Naive thymus-derived CD4-positive, alpha-beta T cell (primary cell): ENCODE measurements at regions not wholly inside any gene's neighbourhood (a gene's known extent, or its start where the extent isn't known, plus 50 kb on each side); places are given as distances from the start of the nearest gene placed in this dataset.

Source experiments
- ATAC-seq: fragments of 150-1000 bp; cut with Tn5 transposase; 2 replicates; pipeline ENCODE4 v1.10.0; 2021; ENCODE audit warnings: mild to moderate bottlenecking, moderate library complexity
- CTCF ChIA-PET: fragments of 350-600 bp; sonication (Branson Sonifier 250); formaldehyde crosslinking; loops from one replicate; lab custom pipeline; 2021; ENCODE audit warnings: antibody characterized with exemption; lab: Charles Lee
- POLR2A ChIA-PET: fragments of 350-600 bp; sonication (Branson Sonifier 250); formaldehyde crosslinking; loops from one replicate; lab custom pipeline; 2021; ENCODE audit warnings: antibody characterized with exemption, inconsistent platforms; lab: Charles Lee
- DNase-seq, 9 donors: peaks; one replicate each; pipeline versions ENCODE4 v3.0.0 to v3.0.0-alpha.2; 2020 to 2022; ENCODE audit warnings: mixed read lengths in 1 of 9
- H3K27ac ChIP-seq: one replicate; pipeline ENCODE4 v1.7.0; 2013; ENCODE audit warnings: mild to moderate bottlenecking, low read depth, low read length, moderate library complexity
- H3K27me3 ChIP-seq, 2 donors: one replicate each; pipeline ENCODE4 v1.7.0; 2013; ENCODE audit warnings: low read length in 2 of 2, mild to moderate bottlenecking in 2 of 2, moderate library complexity in 2 of 2; ENCODE audit not compliant: control insufficient read depth in 2 of 2, insufficient read depth in 2 of 2
- H3K36me3 ChIP-seq, 3 experiments: 1 replicate in 2 of 3; 2 replicates in 1 of 3; pipeline ENCODE4 v1.7.0; 2013; ENCODE audit warnings: low read length in 3 of 3, mild to moderate bottlenecking in 3 of 3, moderate library complexity in 1 of 3; ENCODE audit not compliant: insufficient read depth in 3 of 3, control insufficient read depth in 2 of 3
- H3K4me1 ChIP-seq, 2 donors: one replicate each; pipeline ENCODE4 v1.7.0; 2013; ENCODE audit warnings: low read length in 2 of 2, mild to moderate bottlenecking in 2 of 2, moderate library complexity in 1 of 2; ENCODE audit not compliant: control insufficient read depth in 2 of 2, insufficient read depth in 2 of 2
- H3K4me3 ChIP-seq: 2 replicates; pipeline ENCODE4 v1.7.0; 2013; ENCODE audit warnings: mild to moderate bottlenecking, low read length
- H3K9me3 ChIP-seq, 3 experiments: 1 replicate in 2 of 3; 2 replicates in 1 of 3; pipeline ENCODE4 v1.7.0; 2013; ENCODE audit warnings: low read length in 3 of 3; ENCODE audit not compliant: control insufficient read depth in 2 of 3
- H3K27ac Mint-ChIP-seq, 9 donors: one replicate each; pipeline ENCODE4 v1.8.0; 2020 to 2022; ENCODE audit warnings: mixed read lengths in 9 of 9, mild to moderate bottlenecking in 8 of 9, moderate library complexity in 5 of 9, inconsistent platforms in 2 of 9
- H3K27me3 Mint-ChIP-seq, 5 donors: one replicate each; pipeline ENCODE4 v1.8.0; 2021 to 2022; ENCODE audit warnings: mixed read lengths in 5 of 5, mild to moderate bottlenecking in 1 of 5
- H3K36me3 Mint-ChIP-seq, 5 donors: one replicate each; pipeline ENCODE4 v1.8.0; 2020 to 2022; ENCODE audit warnings: mixed read lengths in 5 of 5, mild to moderate bottlenecking in 3 of 5, inconsistent platforms in 1 of 5
- H3K4me1 Mint-ChIP-seq, 7 donors: one replicate each; pipeline ENCODE4 v1.8.0; 2020 to 2022; ENCODE audit warnings: mixed read lengths in 7 of 7, mild to moderate bottlenecking in 3 of 7, inconsistent platforms in 1 of 7
- H3K4me3 Mint-ChIP-seq, 10 donors: one replicate each; pipeline ENCODE4 v1.8.0; 2020 to 2022; ENCODE audit warnings: mild to moderate bottlenecking in 10 of 10, mixed read lengths in 10 of 10, moderate library complexity in 6 of 10, inconsistent platforms in 2 of 10
- H3K9me3 Mint-ChIP-seq, 11 donors: one replicate each; pipeline ENCODE4 v1.8.0; 2020 to 2022; ENCODE audit warnings: mixed read lengths in 11 of 11, mild to moderate bottlenecking in 4 of 11, inconsistent platforms in 1 of 11, moderate library complexity in 1 of 11
- intact Hi-C, 2 donors: fragments of 100-400 bp; cut with micrococcal nuclease; formaldehyde crosslinking; loops; one replicate each; pipeline ENCODE4 v1.15.1; 2023

GRCh38 chr4:36979533-36979932 lies 265.0 kb upstream of the NWD2 start:
- POLR2A ChIA-PET, result no interaction called here
- peaks cover 0 to 7% (median 0%) of the 10 kb centered on the region in 5 donors for H3K27me3 Mint-ChIP-seq
- Histone ChIP-seq H3K9me3 (no peaks in the 10 kb centered on the region), H3K4me3 (no peak overlapping the region), H3K27me3 (no peaks in the 10 kb centered on the region), H3K4me1 (no peaks in the 10 kb centered on the region), H3K36me3 (no peaks in the 10 kb centered on the region), H3K27ac (no peak overlapping the region)
- DNase-seq, result no peak
- H3K36me3 Mint-ChIP-seq, result no peaks in the 10 kb centered on the region
- intact Hi-C loops, result no loop called here
- H3K9me3 Mint-ChIP-seq, result peaks cover 0 to 22% (median 2%) of the 10 kb centered on the region in 11 donors
- CTCF ChIA-PET, result no interaction called here
- ATAC-seq, result no peak
- H3K4me3 Mint-ChIP-seq, result no peak overlapping the region
- H3K27ac Mint-ChIP-seq, result no peak overlapping the region
- H3K4me1 Mint-ChIP-seq, result no peaks in the 10 kb centered on the region

- intact Hi-C loops, result no loop called here
- Histone ChIP-seq H3K36me3 (no peaks in the 10 kb centered on the region), H3K4me1 (no peaks in the 10 kb centered on the region), H3K9me3 (no peaks in the 10 kb centered on the region), H3K27ac (no peak overlapping the region), H3K4me3 (no peak overlapping the region), H3K27me3 (no peaks in the 10 kb centered on the region)
- no peaks in the 10 kb centered on the region for H3K27me3 Mint-ChIP-seq
- H3K4me3 Mint-ChIP-seq, result no peak overlapping the region
- no peak for DNase-seq
- no peaks in the 10 kb centered on the region for H3K36me3 Mint-ChIP-seq
- H3K9me3 Mint-ChIP-seq, result peaks cover 0 to 6% (median 4%) of the 10 kb centered on the region in 11 donors
- POLR2A ChIA-PET, result no interaction called here
- no peak for ATAC-seq
- no peaks in the 10 kb centered on the region for H3K4me1 Mint-ChIP-seq
- no peak overlapping the region for H3K27ac Mint-ChIP-seq
- CTCF ChIA-PET, result no interaction called here
Observed at GRCh38 chr4:36990128-36990872, 254.2 kb upstream of the NWD2 start.

GRCh38 chr4:36997727-36998126 lies 246.8 kb upstream of the NWD2 start:
- no peak overlapping the region for H3K4me3 Mint-ChIP-seq
- H3K27me3 Mint-ChIP-seq, result no peaks in the 10 kb centered on the region
- H3K36me3 ChIP-seq, result no peaks in the 10 kb centered on the region
- POLR2A ChIA-PET, result no interaction called here
- no peaks in the 10 kb centered on the region for H3K4me1 ChIP-seq
- H3K36me3 Mint-ChIP-seq, result no peaks in the 10 kb centered on the region
- H3K27ac ChIP-seq, result no peak overlapping the region
- no peak for ATAC-seq
- no peak overlapping the region for H3K27ac Mint-ChIP-seq
- no peaks in the 10 kb centered on the region for H3K27me3 ChIP-seq
- peaks cover 0 to 1% (median 0%) of the 10 kb centered on the region in 7 donors for H3K4me1 Mint-ChIP-seq
- DNase-seq, result no peak
- CTCF ChIA-PET, result no interaction called here
- intact Hi-C loops, result no loop called here
- H3K4me3 ChIP-seq, result no peak overlapping the region
- H3K9me3 Mint-ChIP-seq, result peaks cover 0 to 6% (median 0%) of the 10 kb centered on the region in 11 donors
- no peaks in the 10 kb centered on the region for H3K9me3 ChIP-seq

- Mint-ChIP-seq H3K4me1 (peaks cover 0 to 1% (median 0%) of the 10 kb centered on the region in 7 donors), H3K4me3 (no peak overlapping the region), H3K27ac (no peak overlapping the region), H3K36me3 (no peaks in the 10 kb centered on the region), H3K9me3 (peaks cover 0 to 14% (median 4%) of the 10 kb centered on the region in 11 donors), H3K27me3 (peaks cover 0 to 3% (median 0%) of the 10 kb centered on the region in 5 donors)
- DNase-seq (no peak), ATAC-seq (no peak)
- no peaks in the 10 kb centered on the region for H3K27me3 ChIP-seq
- POLR2A ChIA-PET, result no interaction called here
- CTCF ChIA-PET, result no interaction called here
- no peak overlapping the region for H3K27ac ChIP-seq
- no peaks in the 10 kb centered on the region for H3K36me3 ChIP-seq
- no peaks in the 10 kb centered on the region for H3K9me3 ChIP-seq
- H3K4me3 ChIP-seq, result no peak overlapping the region
- intact Hi-C loops, result no loop called here
- no peaks in the 10 kb centered on the region for H3K4me1 ChIP-seq
Observed at GRCh38 chr4:37000281-37000680, 244.3 kb upstream of the NWD2 start.

- H3K36me3 ChIP-seq, result no peaks in the 10 kb centered on the region
- ATAC-seq (no peak), DNase-seq (no peak)
- peaks cover 0 to 14% (median 7%) of the 10 kb centered on the region in 11 donors for H3K9me3 Mint-ChIP-seq
- H3K4me1 ChIP-seq, result no peaks in the 10 kb centered on the region
- no peak overlapping the region for H3K27ac ChIP-seq
- no peaks in the 10 kb centered on the region for H3K36me3 Mint-ChIP-seq
- ChIA-PET POLR2A (no interaction called here), CTCF (no interaction called here)
- intact Hi-C loops, result no loop called here
- no peak overlapping the region for H3K4me3 Mint-ChIP-seq
- H3K4me1 Mint-ChIP-seq, result peaks cover 0 to 1% (median 0%) of the 10 kb centered on the region in 7 donors
- peaks cover 0 to 5% (median 0%) of the 10 kb centered on the region in 5 donors for H3K27me3 Mint-ChIP-seq
- no peak overlapping the region for H3K4me3 ChIP-seq
- H3K9me3 ChIP-seq, result no peaks in the 10 kb centered on the region
- no peaks in the 10 kb centered on the region for H3K27me3 ChIP-seq
- no peak overlapping the region for H3K27ac Mint-ChIP-seq
Observed at GRCh38 chr4:37001688-37002436, 242.7 kb upstream of the NWD2 start.

GRCh38 chr4:37002625-37003024 lies 241.9 kb upstream of the NWD2 start:
- ChIA-PET CTCF (no interaction called here), POLR2A (no interaction called here)
- H3K9me3 ChIP-seq, result no peaks in the 10 kb centered on the region
- no peaks in the 10 kb centered on the region for H3K27me3 ChIP-seq
- no peak overlapping the region for H3K4me3 Mint-ChIP-seq
- H3K27ac Mint-ChIP-seq, result no peak overlapping the region
- no peak for ATAC-seq
- H3K4me1 Mint-ChIP-seq, result peaks cover 0 to 1% (median 0%) of the 10 kb centered on the region in 7 donors
- H3K4me3 ChIP-seq, result no peak overlapping the region
- H3K4me1 ChIP-seq, result no peaks in the 10 kb centered on the region
- H3K27ac ChIP-seq, result no peak overlapping the region
- H3K36me3 ChIP-seq, result no peaks in the 10 kb centered on the region
- no peak for DNase-seq
- H3K9me3 Mint-ChIP-seq, result peaks cover 0 to 14% (median 7%) of the 10 kb centered on the region in 11 donors
- H3K27me3 Mint-ChIP-seq, result peaks cover 0 to 5% (median 0%) of the 10 kb centered on the region in 5 donors
- intact Hi-C loops, result no loop called here
- H3K36me3 Mint-ChIP-seq, result no peaks in the 10 kb centered on the region
